CD4-positive, alpha-beta T cell treated with Interleukin-10 for 1 hour (primary cell): ENCODE measurements at regions not wholly inside any gene's neighbourhood (a gene's known extent, or its start where the extent isn't known, plus 50 kb on each side); places are given as distances from the start of the nearest gene placed in this dataset.
"Not testable (repeated sequence)": the region's sequence is repeated elsewhere in the genome, so short reads cannot be mapped to it uniquely, and the experiment has no call there.

Experiments
- DNase-seq: peaks from one replicate; pipeline ENCODE4 v3.0.0-alpha.2; 2020

- no peak for DNase-seq
Measured at GRCh38 chr12:131591714-131592709, 118.9 kb upstream of the SFSWAP start.

DNA sequence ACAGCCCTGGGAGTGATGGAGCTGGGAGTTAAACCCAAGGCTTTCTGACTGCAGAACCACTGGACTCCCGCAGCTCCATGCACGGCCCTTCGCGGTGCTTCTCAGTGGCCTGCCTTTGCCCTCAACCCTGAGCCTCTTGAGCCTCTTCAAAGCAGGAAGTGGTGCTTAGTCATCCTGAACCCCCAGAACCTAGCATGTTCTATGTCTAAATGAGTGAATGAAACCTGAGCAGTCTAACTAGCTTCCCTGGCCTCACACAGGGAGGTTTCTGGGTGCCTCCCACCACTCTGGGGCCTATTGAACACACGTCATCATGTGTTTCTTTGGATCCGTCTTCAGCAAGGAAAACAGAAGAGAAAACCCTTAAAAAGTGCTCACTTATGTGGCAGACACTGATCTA lies 117.9 kb upstream of the SFSWAP start:
- peak; percentile 21 for DNase-seq

GRCh38 chr12:131593406-131593805 lies 117.5 kb upstream of the SFSWAP start:
- DNase-seq, result no peak

DNA sequence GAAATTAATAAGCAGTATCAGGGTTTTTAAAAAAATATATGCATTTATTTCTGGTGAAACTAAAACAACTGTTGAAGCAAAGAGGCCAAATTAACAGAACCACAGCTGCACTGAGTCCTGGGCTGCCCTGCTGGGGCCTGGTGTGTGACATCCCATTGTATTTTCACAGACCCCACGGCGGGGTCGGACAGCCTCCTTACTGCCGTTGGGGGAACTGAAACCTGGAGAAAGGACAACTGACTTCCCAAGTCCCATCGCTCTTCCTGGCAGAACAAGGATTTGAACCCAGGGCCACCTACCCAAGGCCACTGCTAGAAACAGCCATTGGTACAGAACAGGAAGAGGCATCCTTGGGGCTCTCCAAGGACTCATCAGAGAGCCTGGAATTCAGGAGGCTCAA lies 114.8 kb upstream of the SFSWAP start:
- DNase-seq, result no peak

GRCh38 chr12:131597333-131597732 lies 113.6 kb upstream of the SFSWAP start:
- no peak for DNase-seq

- peak; percentile 19 for DNase-seq
Measured at GRCh38 chr12:131598717-131599116, 112.2 kb upstream of the SFSWAP start.

- DNase-seq, result no peak
Measured at GRCh38 chr12:131599190-131600159, 111.4 kb upstream of the SFSWAP start.

DNA sequence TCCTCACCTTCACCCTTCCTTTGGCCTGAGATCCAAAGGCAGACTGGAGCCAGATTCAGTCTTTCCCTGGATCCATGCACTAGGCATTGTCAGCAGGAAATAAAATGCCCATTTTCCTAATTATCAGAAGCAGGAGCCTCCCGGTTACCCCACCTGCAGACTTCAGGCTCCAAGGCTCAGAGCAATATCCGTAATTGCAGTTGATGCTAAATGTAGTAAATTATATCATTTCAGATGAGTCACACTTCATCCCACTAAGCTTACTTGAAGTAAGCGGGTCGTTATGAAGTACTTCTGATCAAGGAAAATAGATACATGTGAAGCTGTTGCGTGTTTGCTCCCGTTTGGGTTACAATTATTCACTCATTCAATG lies 110.7 kb upstream of the SFSWAP start:
- no peak for DNase-seq

DNA sequence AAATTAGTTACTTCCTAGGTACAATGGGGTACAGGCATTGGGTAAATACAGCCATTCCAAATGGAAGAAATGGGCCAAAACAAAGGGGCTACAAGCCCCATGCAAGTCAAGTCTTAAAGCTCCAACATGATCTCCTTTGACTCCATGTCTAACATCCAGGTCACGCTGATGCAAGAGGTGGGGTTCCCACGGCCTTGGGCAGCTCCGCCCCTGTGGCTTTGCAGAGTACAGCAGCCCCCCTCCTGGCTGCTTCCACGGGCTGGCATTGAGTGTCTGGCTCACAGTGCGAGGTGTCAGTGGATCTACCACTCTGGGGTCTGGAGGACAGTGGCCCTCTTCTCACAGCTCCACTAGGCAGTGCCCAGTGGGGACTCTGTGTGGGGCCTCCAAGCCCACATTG lies 109.4 kb upstream of the SFSWAP start:
- DNase-seq, result not testable (repeated sequence)

DNA sequence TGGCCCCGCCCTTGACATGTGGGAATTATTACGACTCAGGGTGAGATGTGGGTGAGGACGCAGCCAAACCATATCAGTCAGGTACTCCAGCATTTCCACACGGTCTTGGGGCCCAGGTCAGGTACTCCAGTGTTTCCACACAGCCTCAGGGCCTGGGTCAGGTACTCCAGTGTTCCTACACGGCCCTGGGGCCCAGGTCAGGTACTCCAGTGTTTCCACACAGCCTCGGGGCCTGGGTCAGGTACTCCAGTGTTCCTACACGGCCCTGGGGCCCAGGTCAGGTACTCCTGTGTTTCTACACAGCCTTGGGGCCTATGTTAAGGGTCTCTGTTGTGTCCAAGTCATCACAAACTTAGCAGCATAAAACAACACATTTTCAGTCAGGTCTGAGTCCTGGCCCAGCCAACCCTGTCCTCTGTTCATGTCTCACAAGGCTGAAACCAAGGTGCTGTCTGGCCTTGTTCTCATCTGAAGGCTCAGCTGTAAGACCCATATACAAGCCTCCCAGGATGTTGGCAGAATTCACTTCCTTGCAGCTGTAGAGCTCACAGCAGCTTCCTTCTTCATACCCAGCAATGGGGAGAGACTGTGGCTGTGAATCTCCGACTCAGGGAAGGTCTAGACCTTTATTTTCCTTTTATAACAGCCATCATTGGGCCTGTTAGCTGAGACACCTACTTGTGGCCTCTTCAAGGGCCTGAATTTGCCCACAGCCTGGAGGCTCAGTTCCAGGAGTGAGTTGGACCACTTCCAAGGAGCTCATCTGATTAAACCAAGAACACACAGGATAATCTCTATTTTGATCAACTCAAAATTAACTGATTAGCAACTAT lies 107.6 kb upstream of the SFSWAP start:
- DNase-seq, result peak; percentile 13

- peak; percentile 62 for DNase-seq
Measured at GRCh38 chr12:131603939-131604795, 106.7 kb upstream of the SFSWAP start.

DNA sequence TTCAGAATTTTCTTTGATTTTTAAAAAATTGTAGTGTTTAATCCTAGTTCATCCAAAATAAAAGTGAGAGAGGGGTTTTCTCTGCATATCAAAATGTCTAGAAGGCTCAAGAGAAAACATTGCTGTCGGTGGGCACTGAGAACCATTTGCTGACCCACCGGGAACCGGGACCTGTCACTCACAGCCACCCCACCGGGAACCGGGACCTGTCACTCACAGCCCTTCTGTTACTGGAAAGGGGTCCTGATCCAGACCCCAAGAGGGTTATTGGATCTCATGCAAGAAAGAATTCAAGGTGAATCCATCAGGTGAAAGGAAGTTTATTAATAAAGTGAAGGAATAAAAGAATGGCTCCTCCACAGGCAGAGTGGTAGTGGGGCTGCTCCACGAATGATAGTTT lies 106.0 kb upstream of the SFSWAP start:
- no peak for DNase-seq

DNA sequence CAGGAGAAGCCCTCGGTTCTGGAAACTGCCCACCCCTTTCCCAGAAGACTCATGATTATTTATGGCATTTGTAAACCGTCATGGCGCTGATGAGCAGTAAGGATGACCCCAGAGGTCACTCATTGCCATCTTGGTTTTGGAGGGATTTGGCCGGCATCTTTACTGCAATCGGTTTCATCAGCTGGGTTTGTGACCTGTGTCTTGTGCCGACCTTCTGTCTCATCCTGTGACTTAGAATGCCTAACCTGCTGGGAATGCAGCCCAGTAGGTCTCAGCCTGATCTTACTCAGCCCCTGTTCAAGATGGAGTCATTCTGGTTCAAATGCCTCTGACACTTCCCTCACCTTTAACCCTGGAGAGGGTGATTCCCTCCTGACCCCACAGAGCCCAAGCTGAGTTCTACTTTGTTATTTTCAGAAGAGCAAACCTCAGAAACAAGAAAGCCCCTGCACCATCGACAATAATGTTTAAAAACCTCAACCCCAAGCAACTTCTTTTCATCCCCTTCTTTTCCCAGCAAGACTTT lies 105.5 kb upstream of the SFSWAP start:
- DNase-seq, result no peak

- peak; percentile 6 for DNase-seq
Measured at GRCh38 chr12:131606218-131606901, 104.5 kb upstream of the SFSWAP start.

GRCh38 chr12:131607658-131608447 lies 103.0 kb upstream of the SFSWAP start:
- peak; percentile 5 for DNase-seq

- peak; percentile 74 for DNase-seq
Measured at GRCh38 chr12:131608740-131609690, 101.9 kb upstream of the SFSWAP start.

DNA sequence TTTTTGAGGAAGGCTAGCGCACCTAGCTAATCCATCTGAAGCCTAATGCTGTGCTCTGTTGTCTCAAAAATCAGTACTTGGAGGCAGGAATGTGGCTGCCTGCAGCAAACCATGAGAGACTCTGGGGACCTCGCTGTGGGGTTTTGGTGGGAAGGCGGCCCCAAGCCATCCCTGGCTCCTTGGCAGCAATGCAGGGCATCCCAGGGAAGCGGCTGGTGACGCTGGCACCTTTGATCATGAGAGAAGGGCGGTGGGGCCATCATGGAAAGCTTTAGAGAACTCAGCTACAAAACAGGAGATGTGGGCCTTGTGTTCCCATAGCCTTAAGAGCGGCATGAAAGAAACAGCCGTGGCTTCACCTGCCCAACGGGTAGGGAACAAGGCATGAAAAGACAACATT lies 101.1 kb upstream of the SFSWAP start:
- no peak for DNase-seq

DNA sequence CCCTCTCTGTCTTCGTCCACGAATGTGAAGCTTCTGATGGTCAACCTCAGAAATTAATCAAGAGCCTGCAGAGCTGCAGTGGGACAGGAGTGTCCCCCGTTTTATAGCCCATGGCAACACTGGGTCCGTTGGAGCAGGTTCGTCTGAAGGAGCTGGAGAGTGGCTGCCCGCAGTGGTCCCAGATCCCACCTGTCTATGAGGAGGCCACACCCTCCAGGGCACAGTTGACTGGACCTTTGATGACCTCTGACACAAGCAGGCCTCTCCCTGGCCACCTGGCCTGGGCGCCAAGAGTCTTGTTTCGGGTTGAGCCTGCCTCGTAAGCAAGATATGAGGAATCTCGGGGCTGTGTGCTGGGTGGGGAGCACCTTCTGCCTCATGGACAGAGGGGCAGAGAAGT lies 100.7 kb upstream of the SFSWAP start:
- DNase-seq, result no peak

- DNase-seq, result no peak
Measured at GRCh38 chr12:131610891-131611290, 100.0 kb upstream of the SFSWAP start.
